RKO (cell line): ENCODE measurements at regions not wholly inside any gene's neighbourhood (a gene's known extent, or its start where the extent isn't known, plus 50 kb on each side); places are given as distances from the start of the nearest gene placed in this dataset.

Experiments
- DNase-seq: peaks from one replicate; pipeline ENCODE4 v3.0.0-alpha.2; 2016; ENCODE audit warnings: low spot score

GRCh38 chr5:169354263-169354662 is 53.3 kb upstream of the SLIT3 start:
- no peak for DNase-seq

GRCh38 chr5:169352901-169353300 is 52.0 kb upstream of the SLIT3 start:
- no peak for DNase-seq

GRCh38 chr5:169351721-169352120 is 50.8 kb upstream of the SLIT3 start:
- DNase-seq = no peak

- DNase-seq = peak; percentile 72
These were observed 49.9 kb upstream of the SLIT3 start for GRCh38 chr5:169350759-169351240.
